Hematopoietic multipotent progenitor cell treated with erythropoietin and hydrocortisone succinate and interleukin-3 and kit ligand, for 15 days (in vitro differentiated cells): ENCODE measurements at regions not wholly inside any gene's neighbourhood (a gene's known extent, or its start where the extent isn't known, plus 50 kb on each side); places are given as distances from the start of the nearest gene placed in this dataset.
"Not testable (repeated sequence)": the region's sequence is repeated elsewhere in the genome, so short reads cannot be mapped to it uniquely, and the experiment has no call there.

ENCODE experiments used
- DNase-seq: peaks from one replicate; pipeline ENCODE4 v3.0.0-alpha.2; 2015; ENCODE audit warnings: low spot score

DNA sequence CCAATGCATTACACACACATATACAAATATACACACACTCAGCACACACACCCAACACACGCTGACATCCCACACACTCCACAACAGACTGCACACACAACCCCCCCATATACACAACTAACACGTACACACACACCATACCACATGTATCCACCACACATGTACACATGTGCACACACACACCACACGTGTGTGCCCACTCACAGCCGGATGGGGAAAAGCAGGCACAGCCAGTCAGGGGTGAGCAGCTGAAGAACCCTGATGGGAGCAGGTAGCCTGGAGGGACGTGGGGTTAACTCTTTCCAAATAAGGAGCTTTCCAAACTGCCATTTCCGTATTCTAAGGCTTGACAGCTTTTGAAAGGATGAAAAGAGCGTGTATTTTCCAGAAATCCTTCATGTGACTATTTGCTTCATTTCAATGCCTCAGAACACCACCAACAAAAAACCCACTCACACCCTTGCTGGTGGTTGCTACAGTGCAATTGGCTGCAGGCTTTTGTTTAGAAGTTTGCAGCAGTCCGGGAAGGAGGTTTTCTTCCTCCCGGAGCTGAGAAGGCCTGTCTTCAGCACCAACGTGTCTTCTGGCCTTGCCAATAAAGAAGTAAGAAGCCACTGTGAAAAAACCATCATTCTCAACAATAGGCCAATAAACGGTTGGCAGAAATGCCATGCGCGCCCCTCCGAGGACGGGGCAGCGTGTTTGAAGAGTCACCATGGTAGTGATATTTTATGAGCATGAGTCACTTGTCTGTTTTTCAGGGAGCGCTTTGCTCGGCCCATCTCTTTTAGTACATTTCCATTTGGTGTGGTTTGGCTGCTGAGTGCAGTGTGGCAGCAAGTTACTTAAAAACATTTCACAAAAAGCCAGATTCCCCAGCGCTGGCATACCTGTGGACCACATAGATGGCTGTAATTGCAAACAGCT, 131.3 kb upstream of the GMDS start:
- DNase-seq = no peak

DNA sequence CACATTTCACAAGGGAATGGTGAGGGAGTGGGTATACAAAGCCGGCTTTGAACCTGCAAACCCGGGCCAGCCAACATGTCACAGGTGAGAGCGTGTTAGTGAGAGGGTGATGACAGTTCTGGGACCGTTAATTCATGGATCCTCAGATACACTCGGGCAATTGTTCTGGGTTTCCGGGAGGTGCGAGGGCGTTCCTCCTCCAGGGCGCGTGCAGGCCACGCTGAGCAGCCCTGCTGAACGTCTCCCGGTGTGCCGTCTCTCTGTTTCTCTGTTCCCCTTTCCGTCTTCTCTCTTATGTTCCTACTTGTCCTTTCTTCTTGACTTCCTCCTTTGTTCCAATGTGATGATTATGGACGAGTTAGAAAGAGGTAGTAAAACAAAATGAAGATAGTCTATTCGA, 130.0 kb upstream of the GMDS start:
- DNase-seq = no peak

DNA sequence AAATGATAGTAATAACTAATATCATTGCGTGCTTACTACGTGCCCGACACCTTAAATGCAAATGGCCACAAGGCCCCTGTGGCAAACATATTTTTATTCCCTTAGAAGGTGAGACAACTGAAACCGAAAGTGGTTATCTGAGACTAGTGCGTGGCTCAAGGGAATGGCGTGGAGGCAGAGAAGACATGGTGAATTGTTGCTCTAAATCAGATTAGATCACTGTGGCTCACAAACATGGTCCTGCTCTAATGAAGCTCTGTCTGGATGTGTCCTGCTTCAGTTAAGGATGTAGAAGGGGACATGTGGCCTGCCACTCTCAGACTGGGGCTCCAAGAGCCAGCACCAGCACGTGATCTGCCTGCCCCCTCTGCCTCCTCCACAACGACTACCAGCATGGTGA, 124.2 kb upstream of the GMDS start:
- DNase-seq = no peak

DNA sequence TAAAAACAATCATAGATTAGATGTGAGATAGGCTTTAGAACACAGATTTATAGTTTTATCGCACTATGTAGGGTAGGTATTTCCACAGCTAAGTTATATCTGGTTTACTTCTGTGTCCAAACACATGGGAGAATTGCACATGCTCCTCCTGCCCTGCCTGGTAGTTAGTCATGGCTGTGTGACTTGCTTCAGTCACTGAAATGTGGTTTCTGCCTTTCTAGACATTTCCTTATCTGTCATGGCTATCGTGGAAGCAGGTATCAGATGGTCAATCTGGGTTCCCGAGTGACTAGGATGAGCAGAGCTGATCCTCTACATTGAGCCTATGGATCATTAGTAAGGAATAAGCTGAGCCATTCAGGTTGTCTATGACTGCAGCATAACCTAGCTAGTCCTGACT, 117.8 kb upstream of the GMDS start:
- no peak for DNase-seq

DNA sequence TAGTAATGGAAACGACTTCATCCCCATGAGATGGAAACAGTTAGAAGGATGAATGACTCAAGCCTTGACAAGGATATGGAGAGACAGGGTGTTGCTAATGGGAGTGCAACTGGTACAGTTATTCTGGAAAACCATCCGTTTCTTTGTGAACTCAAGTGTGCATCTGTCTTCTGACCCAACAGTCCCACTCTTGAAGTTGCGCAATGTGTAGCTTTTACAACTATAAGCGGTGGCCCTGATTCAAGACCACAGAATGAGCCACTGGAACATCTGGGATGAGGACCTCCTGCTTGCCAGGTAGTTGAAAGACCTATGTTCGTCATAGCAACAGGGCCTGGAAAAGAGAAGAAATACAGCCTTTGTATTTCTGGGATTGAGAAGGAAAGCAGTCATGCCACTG, 115.8 kb upstream of the GMDS start:
- no peak for DNase-seq

- no peak for DNase-seq
Observed at GRCh38 chr6:2360716-2361115, 115.3 kb upstream of the GMDS start.

- no peak for DNase-seq
Observed at GRCh38 chr6:2360126-2360525, 114.7 kb upstream of the GMDS start.

DNA sequence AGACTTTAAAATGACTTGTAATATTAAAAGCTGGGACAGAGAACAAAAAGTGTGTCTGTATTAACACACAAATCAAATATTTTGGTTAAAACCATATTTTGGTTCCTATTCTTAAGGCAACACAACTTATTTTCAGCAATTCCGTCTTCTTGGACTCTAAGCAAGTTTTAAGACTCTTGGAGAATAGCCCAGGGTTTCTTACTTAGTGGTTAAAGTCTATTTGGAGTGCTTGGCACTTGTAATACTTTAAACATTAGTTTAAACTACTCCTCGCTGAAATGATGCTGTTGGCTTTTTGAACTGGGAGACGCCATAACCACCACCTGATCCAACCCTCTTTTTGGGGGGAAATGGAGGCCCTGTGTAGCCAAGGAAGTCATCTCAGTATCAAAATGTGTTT, 109.7 kb upstream of the GMDS start:
- no peak for DNase-seq

DNA sequence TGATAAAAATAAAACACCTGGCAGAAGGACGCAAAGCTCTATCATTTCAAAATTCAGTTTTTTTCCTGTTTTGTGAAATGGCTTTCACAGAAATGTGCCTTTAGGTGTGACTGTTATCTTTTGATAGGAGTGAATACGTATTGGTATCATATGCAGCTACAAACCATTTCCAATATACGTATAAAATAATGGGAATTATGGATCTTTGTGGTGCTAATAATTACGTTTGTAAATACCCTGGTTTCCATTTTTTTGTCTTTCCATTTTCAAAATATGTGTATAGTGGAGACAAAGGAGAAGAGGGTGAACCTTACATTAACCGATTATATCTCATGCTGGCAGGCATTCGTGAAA, 108.7 kb upstream of the GMDS start:
- no peak for DNase-seq

DNA sequence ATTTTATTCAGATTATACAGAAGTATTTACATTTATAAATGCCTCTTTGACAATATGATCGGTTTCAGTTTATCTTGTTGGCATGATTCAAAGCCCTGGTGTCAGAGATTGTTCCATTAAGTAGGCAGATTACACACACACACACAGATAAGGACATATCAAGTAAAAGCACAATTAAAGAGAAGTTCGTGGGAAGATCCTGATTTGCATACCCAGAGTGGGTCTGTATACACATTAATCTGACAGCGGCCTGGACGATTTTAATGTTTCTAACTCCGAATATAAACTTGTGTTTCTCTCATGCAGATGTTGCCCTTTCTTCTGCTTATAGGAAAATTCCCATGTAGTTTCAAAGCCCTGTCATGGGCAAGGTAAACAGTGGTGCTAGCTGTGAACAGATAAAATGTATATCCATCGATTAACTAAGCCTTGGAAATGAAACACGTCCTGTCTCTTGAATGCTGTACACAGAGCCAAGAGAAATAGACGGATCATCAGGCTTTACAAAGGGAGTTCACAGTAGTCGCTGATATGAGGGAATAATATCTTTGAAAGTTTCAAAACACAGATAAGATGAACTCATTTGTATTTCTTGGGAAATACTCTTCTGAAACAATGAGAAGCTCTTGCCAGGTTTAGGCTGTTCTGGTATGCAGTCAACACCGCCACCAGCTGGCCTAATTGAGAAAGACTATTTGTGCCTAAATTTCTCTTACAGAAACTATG, 108.2 kb upstream of the GMDS start:
- peak; percentile 35 for DNase-seq

GRCh38 chr6:2351807-2352431, 106.5 kb upstream of the GMDS start:
- no peak for DNase-seq

- DNase-seq = no peak
Observed at GRCh38 chr6:2351090-2351489, 105.7 kb upstream of the GMDS start.

- no peak for DNase-seq
Observed at GRCh38 chr6:2346078-2346477, 100.7 kb upstream of the GMDS start.

DNA sequence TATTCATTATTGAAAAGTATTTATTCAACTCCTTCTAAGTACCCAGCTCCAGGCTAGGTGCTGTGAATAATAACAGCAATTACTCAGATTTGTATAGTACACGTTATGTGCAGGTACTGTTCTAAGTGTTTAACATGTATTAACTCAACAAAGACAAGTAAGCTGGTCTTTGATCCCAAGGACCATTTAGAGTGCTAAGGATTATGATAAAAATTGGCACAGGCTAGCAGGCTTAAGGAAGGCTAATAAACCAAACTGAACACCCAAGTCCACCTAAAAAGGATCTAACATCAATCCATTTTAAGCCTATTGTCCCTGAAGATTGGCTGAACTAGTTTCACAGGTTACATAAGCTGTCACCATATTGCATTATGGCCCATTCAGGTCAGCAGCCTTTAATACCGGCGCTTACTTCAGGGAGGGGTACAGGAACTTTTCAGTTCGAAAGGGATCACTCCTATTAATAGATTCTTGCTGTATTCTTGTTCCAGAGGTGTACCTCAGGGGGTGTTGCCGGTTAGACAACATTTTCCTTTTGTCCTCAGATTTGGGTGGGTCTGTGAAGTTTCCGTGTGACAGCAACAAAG, 99.0 kb upstream of the GMDS start:
- no peak for DNase-seq

- DNase-seq = no peak
Observed at GRCh38 chr6:2327591-2327990, 82.2 kb upstream of the GMDS start.

- no peak for DNase-seq
Observed at GRCh38 chr6:2324166-2324953, 79.0 kb upstream of the GMDS start.

DNA sequence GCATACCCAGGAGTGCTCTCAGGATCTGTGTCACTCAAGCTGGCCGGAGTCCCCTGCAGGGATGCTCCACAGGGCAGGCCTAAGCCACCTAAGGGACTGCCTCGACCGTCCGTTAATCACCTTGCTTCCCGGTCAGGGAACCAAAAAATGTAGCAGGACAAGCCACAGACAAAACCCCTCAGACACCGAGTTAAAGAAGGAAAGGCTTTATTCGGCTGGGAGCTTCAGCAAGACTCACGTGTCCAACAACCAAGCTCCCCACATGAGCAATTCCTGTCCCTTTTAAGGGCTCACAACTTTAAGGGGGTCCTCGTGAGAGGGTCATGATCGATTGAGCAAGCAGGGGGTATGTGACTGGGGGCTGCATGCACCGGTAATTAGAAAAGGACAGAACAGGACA, 72.1 kb upstream of the GMDS start:
- DNase-seq = not testable (repeated sequence)

DNA sequence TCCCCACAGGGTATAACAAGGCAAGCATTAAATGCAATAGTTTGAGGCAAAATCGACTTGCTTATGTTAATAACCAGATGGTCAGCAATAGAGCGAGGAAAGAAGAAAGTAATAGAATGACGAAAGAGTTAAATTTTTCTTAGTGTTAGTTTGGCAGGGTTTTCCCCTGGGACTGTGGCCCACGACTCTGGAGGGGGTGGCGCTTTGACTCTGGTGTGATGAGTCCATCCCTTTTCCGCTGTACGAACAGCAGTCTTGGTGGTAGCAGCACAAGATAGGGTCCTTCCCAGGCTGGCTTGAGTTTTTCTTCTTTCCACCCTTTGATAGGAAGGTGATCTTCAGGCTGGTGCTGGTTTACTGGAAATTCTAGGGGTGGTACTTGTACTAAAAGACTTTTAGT, 69.2 kb upstream of the GMDS start:
- no peak for DNase-seq

- DNase-seq = no peak
Observed at GRCh38 chr6:2310042-2310441, 64.6 kb upstream of the GMDS start.

DNA sequence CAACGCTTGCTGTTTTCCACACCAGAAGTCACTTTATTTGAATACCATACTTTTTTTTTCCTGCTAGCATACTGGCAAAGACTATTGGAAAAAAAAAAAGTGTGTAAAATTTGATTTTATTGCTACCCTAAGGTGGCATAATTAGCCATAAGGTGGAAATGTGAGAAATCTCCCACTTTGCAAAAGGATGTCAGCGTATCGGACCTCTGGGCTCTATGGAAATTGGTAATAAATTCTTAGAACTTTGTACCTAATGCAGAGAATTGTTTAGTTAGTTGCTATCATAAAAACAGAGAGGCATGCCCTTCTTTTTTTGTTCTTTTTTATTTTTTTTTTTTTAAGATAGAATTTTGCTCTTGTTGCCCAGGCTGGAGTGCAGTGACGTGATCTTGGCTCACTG, 63.7 kb upstream of the GMDS start:
- DNase-seq = no peak

DNA sequence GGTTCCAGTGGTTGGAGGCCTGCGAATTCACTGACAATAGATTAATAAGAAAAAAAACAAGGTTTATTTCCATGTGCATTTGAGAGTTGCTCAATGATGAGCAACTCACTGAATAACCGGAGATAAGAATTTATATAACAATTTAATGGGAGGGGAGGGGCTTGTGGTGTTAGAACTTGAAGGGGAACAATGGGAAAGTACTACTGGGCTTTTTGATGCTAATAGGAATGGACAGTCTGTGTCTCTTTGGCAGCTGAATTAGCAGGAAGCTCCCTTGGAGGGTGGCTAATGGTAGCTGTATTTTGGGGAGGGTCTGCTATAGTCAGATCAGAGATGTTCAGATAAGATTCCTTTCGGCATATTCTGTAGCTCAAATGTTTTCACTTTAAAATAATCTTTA, 62.4 kb upstream of the GMDS start:
- DNase-seq = no peak

DNA sequence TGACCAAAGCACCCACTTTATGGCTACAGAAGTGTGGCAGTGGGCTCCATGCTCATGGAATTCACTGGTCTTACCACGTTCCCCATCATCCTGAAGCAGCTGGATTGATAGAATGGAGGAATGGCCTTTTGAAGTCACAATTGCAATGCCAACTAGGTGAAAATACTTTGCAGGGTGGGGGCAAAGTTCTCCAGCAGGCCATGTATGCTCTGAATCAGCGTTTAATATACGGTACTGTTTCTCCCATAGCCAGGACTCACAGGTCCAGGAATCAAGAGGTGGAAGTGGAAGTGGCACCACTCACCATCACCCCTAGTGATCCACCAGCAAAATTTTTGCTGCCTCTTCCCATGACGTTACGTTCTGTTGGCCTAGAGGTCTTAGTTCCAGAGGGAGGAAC, 60.5 kb upstream of the GMDS start:
- DNase-seq = no peak
